Smooth muscle cell (in vitro differentiated cells): ENCODE measurements at regions not wholly inside any gene's neighbourhood (a gene's known extent, or its start where the extent isn't known, plus 50 kb on each side); places are given as distances from the start of the nearest gene placed in this dataset.
"Not testable (repeated sequence)": the region's sequence is repeated elsewhere in the genome, so short reads cannot be mapped to it uniquely, and the experiment has no call there.

Experiments used
- DNase-seq: peaks from one replicate; lab custom pipeline; 2025; ENCODE audit not compliant: unreplicated experiment; lab: John Stamatoyannopoulos, UW
- H2AFZ ChIP-seq: fragments of 200-600 bp; sonication (generic); 2 replicates; pipeline ENCODE4 v1.6.0; 2016; ENCODE audit warnings: antibody characterized with exemption, low read depth, mild to moderate bottlenecking
- H3F3A ChIP-seq: fragments of 200-600 bp; sonication (generic); 2 replicates; pipeline ENCODE4 v1.6.0; 2017; ENCODE audit warnings: antibody characterized with exemption, low read depth
- H3K27ac ChIP-seq: fragments of 200-600 bp; sonication (generic); 2 replicates; pipeline ENCODE4 v1.5.1; 2016; ENCODE audit warnings: low read depth, mild to moderate bottlenecking
- H3K27me3 ChIP-seq: fragments of 200-600 bp; sonication (generic); 2 replicates; pipeline ENCODE4 v1.6.1; 2016; ENCODE audit warnings: low read depth, mild to moderate bottlenecking
- H3K36me3 ChIP-seq: fragments of 200-600 bp; sonication (generic); 2 replicates; pipeline ENCODE4 v1.5.1; 2016; ENCODE audit warnings: low read depth
- H3K4me1 ChIP-seq: fragments of 200-600 bp; sonication (generic); 2 replicates; pipeline ENCODE4 v1.5.1; 2016; ENCODE audit warnings: low read depth
- H3K4me2 ChIP-seq: fragments of 200-600 bp; sonication (generic); 2 replicates; pipeline ENCODE4 v1.6.0; 2016; ENCODE audit warnings: mild to moderate bottlenecking
- H3K4me3 ChIP-seq: fragments of 200-600 bp; sonication (generic); 2 replicates; pipeline ENCODE4 v1.5.1; 2016; ENCODE audit warnings: mild to moderate bottlenecking
- H3K79me2 ChIP-seq: fragments of 200-600 bp; sonication (generic); 2 replicates; pipeline ENCODE4 v1.6.0; 2016; ENCODE audit warnings: low read depth, mild to moderate bottlenecking
- H3K9ac ChIP-seq: fragments of 200-600 bp; sonication (generic); 2 replicates; pipeline ENCODE4 v1.6.0; 2016; ENCODE audit warnings: low read depth
- H3K9me3 ChIP-seq: fragments of 200-600 bp; sonication (generic); replicated peaks from 2 replicates; pipeline ENCODE4 v1.5.1; 2016; ENCODE audit warnings: low read depth
- H4K20me1 ChIP-seq: fragments of 200-600 bp; sonication (generic); 2 replicates; pipeline ENCODE4 v1.6.0; 2016; ENCODE audit warnings: low read depth
- WGBS: methylation state at CpG from one replicate; pipeline ENCODE4 v1.1.7; 2016; ENCODE audit warnings: low lambda C conversion rate; 5-methylcytosine and 5-hydroxymethylcytosine counted together
- TF ChIP-seq, protein P1 (sequence below): fragments of 200-600 bp; sonication (generic); IDR thresholded peaks from 2 replicates; pipeline ENCODE4 v1.5.1; 2017; ENCODE audit warnings: borderline replicate concordance, mild to moderate bottlenecking, antibody characterized with exemption; ENCODE audit not compliant: insufficient read depth, poor library complexity, severe bottlenecking

DNA sequence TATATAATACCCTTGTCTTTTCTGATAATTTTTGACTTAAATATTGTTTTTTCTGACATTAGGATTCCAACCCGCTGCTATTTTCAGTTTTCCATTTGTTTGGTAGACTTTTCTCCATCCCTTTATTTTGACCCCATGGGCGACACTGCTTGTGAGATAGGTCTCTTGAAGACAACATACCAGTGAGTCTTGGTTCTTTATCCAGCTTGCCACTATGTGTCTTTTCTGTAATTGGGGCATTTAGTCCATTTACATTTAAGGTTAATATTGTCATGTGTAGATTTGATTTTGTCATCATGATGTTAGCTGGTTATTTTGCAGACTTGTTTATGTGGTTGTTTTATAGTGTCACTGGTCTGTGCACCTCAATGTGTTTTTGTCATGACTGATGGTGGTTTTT is 67.7 kb upstream of the IRAK1BP1 start:
- WGBS, result 96% methylated on average over 2 of the region's 2 CpGs
- Histone ChIP-seq H2AFZ (no peak overlapping the region), H3K27me3 (no peaks in the 10 kb centered on the region), H3K4me1 (no peaks in the 10 kb centered on the region), H3K27ac (no peak overlapping the region), H3K36me3 (no peaks in the 10 kb centered on the region), H3K9me3 (no peaks in the 10 kb centered on the region), H3F3A (no peaks in the 10 kb centered on the region), H3K4me3 (no peak overlapping the region), H3K9ac (no peak overlapping the region), H3K79me2 (no peaks in the 10 kb centered on the region), H4K20me1 (no peaks in the 10 kb centered on the region), H3K4me2 (no peak overlapping the region)
- no peak for DNase-seq
- TF ChIP-seq, protein P1, sequence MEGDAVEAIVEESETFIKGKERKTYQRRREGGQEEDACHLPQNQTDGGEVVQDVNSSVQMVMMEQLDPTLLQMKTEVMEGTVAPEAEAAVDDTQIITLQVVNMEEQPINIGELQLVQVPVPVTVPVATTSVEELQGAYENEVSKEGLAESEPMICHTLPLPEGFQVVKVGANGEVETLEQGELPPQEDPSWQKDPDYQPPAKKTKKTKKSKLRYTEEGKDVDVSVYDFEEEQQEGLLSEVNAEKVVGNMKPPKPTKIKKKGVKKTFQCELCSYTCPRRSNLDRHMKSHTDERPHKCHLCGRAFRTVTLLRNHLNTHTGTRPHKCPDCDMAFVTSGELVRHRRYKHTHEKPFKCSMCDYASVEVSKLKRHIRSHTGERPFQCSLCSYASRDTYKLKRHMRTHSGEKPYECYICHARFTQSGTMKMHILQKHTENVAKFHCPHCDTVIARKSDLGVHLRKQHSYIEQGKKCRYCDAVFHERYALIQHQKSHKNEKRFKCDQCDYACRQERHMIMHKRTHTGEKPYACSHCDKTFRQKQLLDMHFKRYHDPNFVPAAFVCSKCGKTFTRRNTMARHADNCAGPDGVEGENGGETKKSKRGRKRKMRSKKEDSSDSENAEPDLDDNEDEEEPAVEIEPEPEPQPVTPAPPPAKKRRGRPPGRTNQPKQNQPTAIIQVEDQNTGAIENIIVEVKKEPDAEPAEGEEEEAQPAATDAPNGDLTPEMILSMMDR, result no peak

DNA sequence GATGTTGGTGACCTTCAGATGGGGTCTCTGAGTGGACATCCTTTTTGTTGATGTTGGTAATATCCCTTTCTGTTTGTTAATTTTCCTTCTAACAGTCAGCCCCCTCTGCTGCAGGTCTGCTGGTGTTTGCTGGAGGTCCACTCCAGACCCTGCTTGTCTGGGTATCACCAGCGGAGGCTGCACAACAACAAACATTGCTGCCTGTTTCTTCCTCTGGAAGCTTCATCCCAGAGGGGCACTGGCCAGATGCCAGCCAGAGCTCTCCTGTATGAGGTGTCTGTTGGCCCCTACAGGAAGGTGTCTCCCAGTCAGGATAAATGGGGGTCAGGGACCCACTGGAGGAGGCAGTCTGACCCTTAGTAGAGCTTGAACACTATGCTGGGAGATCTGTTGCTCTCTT is 60.6 kb upstream of the IRAK1BP1 start:
- H3K9ac ChIP-seq, H3K4me1 ChIP-seq, H3K4me2 ChIP-seq, H3K27ac ChIP-seq, H4K20me1 ChIP-seq, H3K27me3 ChIP-seq, H3F3A ChIP-seq, H2AFZ ChIP-seq, H3K9me3 ChIP-seq, DNase-seq, H3K36me3 ChIP-seq, H3K79me2 ChIP-seq, H3K4me3 ChIP-seq: not testable (repeated sequence)
- WGBS, result 92% methylated on average over 1 of the region's 1 CpG

DNA sequence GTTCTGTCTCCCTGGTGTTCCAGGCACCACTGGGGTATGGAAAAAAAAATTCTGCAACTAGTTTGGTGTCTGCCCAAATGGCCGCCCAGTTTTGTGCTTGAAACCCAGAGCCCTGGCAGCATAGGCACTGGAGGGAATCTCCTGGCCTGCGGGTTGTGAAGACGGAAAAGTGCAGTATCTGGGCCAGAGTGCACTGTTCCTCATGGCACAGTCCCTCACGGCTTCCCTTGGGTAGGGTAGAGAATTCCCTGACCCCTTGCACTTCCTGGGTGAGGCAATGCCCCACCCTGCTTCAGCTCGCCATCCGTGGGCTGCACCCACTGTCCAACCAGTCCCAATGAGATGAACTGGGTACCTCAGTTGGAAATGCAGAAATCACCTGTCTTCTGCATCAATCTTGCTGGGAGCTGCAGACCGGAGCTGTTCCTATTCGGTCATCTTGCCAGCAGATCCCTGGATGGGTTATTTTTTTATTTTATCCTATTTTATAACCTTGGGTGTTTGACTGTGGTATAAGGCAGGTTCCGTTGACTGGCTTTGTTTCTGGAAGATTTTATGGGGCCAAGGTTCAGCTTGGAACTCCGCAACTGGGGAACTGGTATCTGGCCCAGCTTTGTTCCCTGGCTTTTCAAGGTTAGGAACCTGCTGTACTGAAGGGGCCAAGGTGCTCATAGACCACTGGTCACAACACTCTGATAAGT is 59.5 kb upstream of the IRAK1BP1 start:
- not testable (repeated sequence) for DNase-seq, H3K79me2 ChIP-seq, H4K20me1 ChIP-seq, H2AFZ ChIP-seq, H3K9ac ChIP-seq, H3K36me3 ChIP-seq, H3K27ac ChIP-seq, H3K4me2 ChIP-seq, H3F3A ChIP-seq, H3K9me3 ChIP-seq, H3K4me1 ChIP-seq, H3K4me3 ChIP-seq, H3K27me3 ChIP-seq
- WGBS, result 92% methylated on average over 10 of the region's 10 CpGs

DNA sequence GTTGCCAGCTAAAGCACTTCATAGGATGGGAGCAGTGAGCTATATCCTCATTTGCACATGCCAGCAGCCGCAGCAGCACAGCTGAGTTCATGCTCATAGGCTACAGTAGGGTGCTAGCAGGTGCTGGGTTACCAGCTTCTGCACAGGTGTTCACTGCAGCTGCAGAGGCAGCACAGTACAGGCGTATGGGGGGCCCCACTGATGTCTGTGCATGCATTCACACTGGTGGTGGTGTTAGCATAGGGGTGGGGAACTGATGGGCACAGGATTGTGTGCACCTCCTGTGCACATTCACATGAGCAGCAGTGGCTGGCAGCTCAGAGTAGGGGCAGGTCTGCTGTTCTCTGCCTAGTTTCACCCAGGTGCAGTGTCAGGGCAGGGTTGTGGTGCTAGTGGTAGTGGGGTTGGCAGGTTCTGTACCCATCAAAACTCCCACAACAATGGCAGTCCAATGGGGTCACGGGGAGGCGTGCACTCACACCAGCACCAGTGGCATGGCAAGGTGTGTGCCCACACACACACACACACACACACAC is 58.9 kb upstream of the IRAK1BP1 start:
- Histone ChIP-seq H2AFZ (no peak overlapping the region), H3K4me2 (no peak overlapping the region), H3K4me3 (no peak overlapping the region), H3K36me3 (no peaks in the 10 kb centered on the region), H3K27me3 (no peaks in the 10 kb centered on the region), H4K20me1 (no peaks in the 10 kb centered on the region), H3K79me2 (no peaks in the 10 kb centered on the region), H3K4me1 (no peaks in the 10 kb centered on the region), H3F3A (no peaks in the 10 kb centered on the region), H3K9me3 (no peaks in the 10 kb centered on the region), H3K9ac (no peak overlapping the region), H3K27ac (no peak overlapping the region)
- no peak for DNase-seq
- TF ChIP-seq, protein P1, result no peak
- 84% methylated on average over 4 of the region's 4 CpGs for WGBS
